Neural progenitor cell (in vitro differentiated cells): ENCODE measurements at regions not wholly inside any gene's neighbourhood (a gene's known extent, or its start where the extent isn't known, plus 50 kb on each side); places are given as distances from the start of the nearest gene placed in this dataset.

Experiments
- DNase-seq: peaks from one replicate; pipeline ENCODE4 v3.0.0-alpha.2; 2016; ENCODE audit warnings: low spot score
- H2AFZ ChIP-seq: fragments of 200-600 bp; sonication (generic); replicated peaks from 2 replicates; pipeline ENCODE4 v1.6.1; 2016; ENCODE audit warnings: antibody characterized with exemption
- H3F3A ChIP-seq: fragments of 200-600 bp; sonication (generic); 2 replicates; pipeline ENCODE4 v1.6.1; 2016; ENCODE audit warnings: antibody characterized with exemption, low read depth
- H3K27ac ChIP-seq: fragments of 200-600 bp; sonication (generic); 2 replicates; pipeline ENCODE4 v1.5.1; 2016; ENCODE audit warnings: mild to moderate bottlenecking
- H3K27me3 ChIP-seq: fragments of 200-600 bp; sonication (generic); 2 replicates; pipeline ENCODE4 v1.6.1; 2016; ENCODE audit warnings: mild to moderate bottlenecking, moderate library complexity
- H3K36me3 ChIP-seq: fragments of 200-600 bp; sonication (generic); 2 replicates; pipeline ENCODE4 v1.5.1; 2016
- H3K4me1 ChIP-seq: fragments of 200-600 bp; sonication (generic); 2 replicates; pipeline ENCODE4 v1.6.1; 2016; ENCODE audit warnings: mixed run types
- H3K4me2 ChIP-seq: fragments of 200-600 bp; sonication (generic); 2 replicates; pipeline ENCODE4 v1.6.1; 2016
- H3K4me3 ChIP-seq: fragments of 200-600 bp; sonication (generic); 2 replicates; pipeline ENCODE4 v1.5.1; 2016
- H3K79me2 ChIP-seq: fragments of 200-600 bp; sonication (generic); 2 replicates; pipeline ENCODE4 v1.6.1; 2016; ENCODE audit warnings: low read depth
- H3K9ac ChIP-seq: fragments of 200-600 bp; sonication (generic); 2 replicates; pipeline ENCODE4 v1.6.1; 2016
- H3K9me3 ChIP-seq: fragments of 200-600 bp; sonication (generic); 2 replicates; pipeline ENCODE4 v1.5.1; 2016; ENCODE audit warnings: low read depth
- H4K20me1 ChIP-seq: fragments of 200-600 bp; sonication (generic); 2 replicates; pipeline ENCODE4 v1.6.1; 2016; ENCODE audit warnings: low read depth
- H3K27ac Mint-ChIP-seq: 3 replicates; pipeline ENCODE4 v1.8.0; 2021; ENCODE audit warnings: mixed read lengths
- H3K27me3 Mint-ChIP-seq: 2 replicates; pipeline ENCODE4 v1.8.0; 2022; ENCODE audit warnings: low read depth, mild to moderate bottlenecking, inconsistent platforms, moderate library complexity, mixed read lengths; ENCODE audit not compliant: insufficient read depth
- H3K36me3 Mint-ChIP-seq: 3 replicates; pipeline ENCODE4 v1.8.0; 2021; ENCODE audit warnings: mixed read lengths
- H3K4me1 Mint-ChIP-seq: 3 replicates; pipeline ENCODE4 v1.8.0; 2021; ENCODE audit warnings: mixed read lengths
- H3K4me3 Mint-ChIP-seq: 3 replicates; pipeline ENCODE4 v1.8.0; 2021; ENCODE audit warnings: mild to moderate bottlenecking, moderate library complexity, mixed read lengths
- H3K9me3 Mint-ChIP-seq: 3 replicates; pipeline ENCODE4 v1.8.0; 2020; ENCODE audit warnings: mixed read lengths
- EZH2 ChIP-seq: fragments of 200-600 bp; sonication (generic); IDR thresholded peaks from 2 replicates; pipeline ENCODE4 v1.6.1; 2017; ENCODE audit warnings: antibody characterized with exemption, mild to moderate bottlenecking, moderate library complexity
- EZH2phosphoT487 ChIP-seq: fragments of 200-600 bp; sonication (generic); IDR thresholded peaks from 2 replicates; pipeline ENCODE4 v1.6.1; 2017; ENCODE audit warnings: antibody characterized with exemption
- TF ChIP-seq, protein P1 (sequence below): fragments of 200-600 bp; sonication (generic); IDR thresholded peaks from 2 replicates; pipeline ENCODE4 v1.5.1; 2017; ENCODE audit warnings: antibody characterized with exemption, mild to moderate bottlenecking

DNA sequence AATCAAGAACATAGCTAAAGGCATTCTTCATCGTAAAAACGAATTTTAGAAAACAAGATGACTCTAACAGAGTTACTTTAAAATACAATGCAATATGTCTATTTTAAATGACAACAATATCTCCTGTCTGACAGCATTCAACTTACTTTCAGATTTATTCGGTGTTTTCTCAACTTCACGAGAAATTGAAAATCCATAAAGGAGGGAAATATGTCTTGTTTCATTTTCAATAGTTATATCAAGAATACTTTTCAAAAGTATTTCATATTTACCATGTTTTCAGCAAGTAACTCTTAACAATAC, 254.8 kb downstream of the DAD1 start:
- Histone ChIP-seq H3K27ac (no peak overlapping the region), H3K27me3 (no peaks in the 10 kb centered on the region), H2AFZ (no peak overlapping the region), H3K4me1 (peaks cover 8% of the 10 kb centered on the region), H3K4me2 (no peak overlapping the region), H3K4me3 (no peak overlapping the region), H4K20me1 (no peaks in the 10 kb centered on the region), H3K36me3 (no peaks in the 10 kb centered on the region), H3F3A (no peaks in the 10 kb centered on the region), H3K9ac (no peak overlapping the region), H3K79me2 (no peaks in the 10 kb centered on the region), H3K9me3 (peaks cover 4% of the 10 kb centered on the region)
- TF ChIP-seq EZH2phosphoT487 (no peak), EZH2 (no peak)
- TF ChIP-seq, protein P1, sequence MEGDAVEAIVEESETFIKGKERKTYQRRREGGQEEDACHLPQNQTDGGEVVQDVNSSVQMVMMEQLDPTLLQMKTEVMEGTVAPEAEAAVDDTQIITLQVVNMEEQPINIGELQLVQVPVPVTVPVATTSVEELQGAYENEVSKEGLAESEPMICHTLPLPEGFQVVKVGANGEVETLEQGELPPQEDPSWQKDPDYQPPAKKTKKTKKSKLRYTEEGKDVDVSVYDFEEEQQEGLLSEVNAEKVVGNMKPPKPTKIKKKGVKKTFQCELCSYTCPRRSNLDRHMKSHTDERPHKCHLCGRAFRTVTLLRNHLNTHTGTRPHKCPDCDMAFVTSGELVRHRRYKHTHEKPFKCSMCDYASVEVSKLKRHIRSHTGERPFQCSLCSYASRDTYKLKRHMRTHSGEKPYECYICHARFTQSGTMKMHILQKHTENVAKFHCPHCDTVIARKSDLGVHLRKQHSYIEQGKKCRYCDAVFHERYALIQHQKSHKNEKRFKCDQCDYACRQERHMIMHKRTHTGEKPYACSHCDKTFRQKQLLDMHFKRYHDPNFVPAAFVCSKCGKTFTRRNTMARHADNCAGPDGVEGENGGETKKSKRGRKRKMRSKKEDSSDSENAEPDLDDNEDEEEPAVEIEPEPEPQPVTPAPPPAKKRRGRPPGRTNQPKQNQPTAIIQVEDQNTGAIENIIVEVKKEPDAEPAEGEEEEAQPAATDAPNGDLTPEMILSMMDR: no peak
- H3K27ac Mint-ChIP-seq: no peak overlapping the region
- peaks cover 9% of the 10 kb centered on the region for H3K4me1 Mint-ChIP-seq
- no peak overlapping the region for H3K4me3 Mint-ChIP-seq
- H3K36me3 Mint-ChIP-seq: no peaks in the 10 kb centered on the region
- no peak for DNase-seq
- H3K9me3 Mint-ChIP-seq: peaks cover 2% of the 10 kb centered on the region
- H3K27me3 Mint-ChIP-seq: peaks cover 3% of the 10 kb centered on the region

DNA sequence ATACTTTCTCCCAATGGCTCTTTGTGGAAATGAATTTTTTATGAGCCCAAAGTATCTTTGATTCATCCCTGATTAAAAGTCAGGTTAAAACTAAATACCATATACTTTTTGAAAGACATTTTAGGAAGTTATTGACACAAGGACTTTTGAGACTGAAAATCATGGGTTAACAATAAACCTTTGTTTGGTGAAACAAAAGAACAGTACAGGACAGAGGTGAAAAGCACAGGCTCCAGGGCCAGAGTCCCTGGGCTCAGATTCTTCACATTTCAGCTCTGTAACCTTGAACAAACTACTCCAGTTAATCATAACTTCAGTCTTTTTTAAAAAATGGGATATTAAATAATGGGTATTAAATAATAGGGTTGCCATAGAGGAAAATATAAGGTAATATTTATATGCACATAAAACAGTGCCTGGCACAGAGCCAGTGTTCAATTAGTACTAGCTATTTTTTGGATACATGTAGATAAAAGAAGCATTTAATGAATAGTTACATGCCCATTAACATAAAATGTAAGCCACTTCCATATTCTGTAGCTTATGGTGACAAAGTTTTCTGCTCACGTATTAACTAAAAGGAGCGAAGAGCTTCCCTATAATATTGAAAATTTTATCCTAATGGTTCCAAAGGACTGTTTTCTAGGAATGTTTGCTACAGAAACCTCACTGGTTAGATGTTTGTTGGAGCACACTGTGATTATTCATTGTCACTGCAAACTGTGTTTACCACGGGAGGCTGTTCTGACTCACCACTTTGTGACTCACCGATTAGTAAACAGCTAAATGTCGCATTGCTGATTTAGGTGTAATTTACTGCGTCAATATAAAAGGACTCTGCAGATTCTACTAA, 255.4 kb downstream of the DAD1 start:
- TF ChIP-seq, protein P1: no peak
- no peak for TF ChIP-seq EZH2phosphoT487
- TF ChIP-seq EZH2: no peak

DNA sequence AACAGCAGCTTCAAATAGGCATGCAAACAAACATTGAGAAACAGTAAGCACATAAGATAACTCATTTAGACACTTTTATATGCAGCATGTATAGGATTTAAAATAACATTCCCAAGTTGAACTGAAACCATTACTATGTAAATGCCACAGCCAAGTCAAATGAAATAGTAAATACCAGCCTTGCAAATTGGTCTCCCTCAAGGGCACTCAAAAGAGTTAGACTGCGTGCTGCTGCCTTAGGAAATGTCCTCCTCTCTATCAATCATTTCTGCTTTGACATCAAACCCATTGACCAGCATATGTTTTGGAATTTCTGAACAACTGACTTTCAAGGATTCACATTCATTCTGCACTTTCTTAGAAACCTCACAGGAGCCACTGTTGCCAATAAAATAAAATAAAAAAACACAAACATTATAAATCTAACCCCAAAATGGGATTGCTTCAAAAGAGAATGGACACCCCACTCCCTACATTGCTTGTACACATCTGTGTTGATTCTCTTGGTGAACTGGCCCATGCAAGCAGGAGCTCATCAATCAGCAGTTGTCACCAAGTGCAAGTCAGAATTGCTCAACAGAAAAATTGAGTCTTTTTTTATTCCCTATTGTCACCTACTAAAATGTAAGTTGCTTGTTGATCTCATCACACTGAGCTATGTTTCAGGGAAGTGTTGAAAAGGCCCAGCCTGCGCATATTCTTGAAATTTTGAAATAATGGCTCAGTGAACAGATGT, 256.2 kb downstream of the DAD1 start:
- Histone ChIP-seq H3K36me3 (no peaks in the 10 kb centered on the region), H3K27me3 (no peaks in the 10 kb centered on the region), H2AFZ (no peak overlapping the region), H3K79me2 (no peaks in the 10 kb centered on the region), H4K20me1 (no peaks in the 10 kb centered on the region), H3K27ac (no peak overlapping the region), H3K4me2 (no peak overlapping the region), H3F3A (no peaks in the 10 kb centered on the region), H3K4me1 (peaks cover 8% of the 10 kb centered on the region), H3K9me3 (peaks cover 4% of the 10 kb centered on the region), H3K4me3 (no peak overlapping the region), H3K9ac (no peak overlapping the region)
- no peak overlapping the region for H3K4me3 Mint-ChIP-seq
- peaks cover 11% of the 10 kb centered on the region for H3K9me3 Mint-ChIP-seq
- no peak for DNase-seq
- TF ChIP-seq EZH2 (no peak), EZH2phosphoT487 (no peak)
- TF ChIP-seq, protein P1: no peak
- H3K36me3 Mint-ChIP-seq: no peaks in the 10 kb centered on the region
- peak overlapping the region; percentile 64 for H3K27ac Mint-ChIP-seq
- H3K27me3 Mint-ChIP-seq: peaks cover 3% of the 10 kb centered on the region
- peaks cover 9% of the 10 kb centered on the region for H3K4me1 Mint-ChIP-seq

More for the DNA sequence above, 255.4 kb downstream of the DAD1 start:
- no peaks in the 10 kb centered on the region for H3F3A ChIP-seq
- no peaks in the 10 kb centered on the region for H4K20me1 ChIP-seq
- H3K36me3 Mint-ChIP-seq: no peaks in the 10 kb centered on the region
- peaks cover 7% of the 10 kb centered on the region for H3K9me3 Mint-ChIP-seq
- peaks cover 4% of the 10 kb centered on the region for H3K9me3 ChIP-seq
- H3K4me3 Mint-ChIP-seq: no peak overlapping the region
- H3K27me3 Mint-ChIP-seq: peaks cover 3% of the 10 kb centered on the region
- no peak overlapping the region for H3K9ac ChIP-seq
- H3K4me2 ChIP-seq: no peak overlapping the region
- peaks cover 9% of the 10 kb centered on the region for H3K4me1 Mint-ChIP-seq
- no peaks in the 10 kb centered on the region for H3K36me3 ChIP-seq
- H2AFZ ChIP-seq: no peak overlapping the region
- no peaks in the 10 kb centered on the region for H3K27me3 ChIP-seq
- no peaks in the 10 kb centered on the region for H3K79me2 ChIP-seq
- no peak overlapping the region for H3K4me3 ChIP-seq
- H3K27ac ChIP-seq: no peak overlapping the region
- H3K27ac Mint-ChIP-seq: no peak overlapping the region
- DNase-seq: peak; percentile 6
- peaks cover 8% of the 10 kb centered on the region for H3K4me1 ChIP-seq
